Iris pigment epithelial cell (primary cell): ENCODE measurements at regions not wholly inside any gene's neighbourhood (a gene's known extent, or its start where the extent isn't known, plus 50 kb on each side); places are given as distances from the start of the nearest gene placed in this dataset.
"Not testable (repeated sequence)": the region's sequence is repeated elsewhere in the genome, so short reads cannot be mapped to it uniquely, and the experiment has no call there.

Experiments
- DNase-seq: peaks from one replicate; pipeline ENCODE4 v3.0.0-alpha.2; 2011; ENCODE audit warnings: low read depth

- no peak for DNase-seq
These were observed 531.6 kb downstream of the PTPRU start for GRCh38 chr1:29767769-29768425.

DNA sequence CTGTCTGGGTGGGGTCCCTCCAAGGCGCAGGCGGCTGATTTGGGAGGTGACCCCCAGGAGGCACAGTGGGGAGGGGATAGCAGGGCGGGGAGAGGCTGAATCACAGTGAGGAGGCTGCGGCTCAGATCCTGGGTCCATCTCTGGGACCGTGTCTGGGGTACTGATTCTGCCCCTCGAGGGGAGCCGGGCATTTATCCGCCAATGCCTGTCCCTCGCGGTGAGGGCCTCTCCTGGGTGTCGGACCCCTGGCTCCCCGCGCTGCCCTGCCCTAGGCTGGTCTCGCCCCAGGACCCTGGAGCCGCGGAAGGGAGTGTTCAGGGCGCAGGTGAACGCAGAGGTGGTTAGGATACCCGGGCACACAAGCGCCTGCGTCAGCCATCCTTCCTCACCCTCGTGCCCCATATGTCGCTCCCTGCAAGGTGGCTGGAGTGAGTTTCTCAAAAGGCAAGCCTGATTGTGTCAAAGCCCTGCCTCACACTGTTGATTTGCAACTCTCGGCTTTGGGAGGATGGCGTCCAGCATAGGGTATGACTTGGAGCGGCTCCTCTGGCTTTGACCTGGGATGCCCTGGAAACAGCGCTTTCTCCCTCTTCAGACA lies 530.9 kb downstream of the PTPRU start:
- DNase-seq, result no peak

DNA sequence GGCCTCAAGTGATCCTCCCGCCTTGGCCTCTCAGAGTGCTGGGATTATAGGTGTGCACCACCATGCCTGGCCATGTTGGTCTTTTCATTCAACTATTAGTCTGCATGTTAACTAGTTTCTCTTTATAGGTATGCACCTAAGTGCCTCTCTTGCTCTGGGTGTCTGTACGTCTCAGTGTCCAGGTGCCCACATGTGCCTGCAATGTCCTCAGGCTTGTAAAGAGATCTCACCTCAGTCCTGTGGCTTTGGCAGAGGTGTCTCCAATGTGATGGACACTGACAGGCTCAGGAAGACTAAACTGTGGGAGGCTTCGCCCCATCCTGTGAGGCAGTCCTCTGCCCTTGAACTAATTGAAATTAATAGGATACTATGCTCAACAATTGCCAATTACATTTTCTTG lies 526.3 kb downstream of the PTPRU start:
- DNase-seq, result no peak

DNA sequence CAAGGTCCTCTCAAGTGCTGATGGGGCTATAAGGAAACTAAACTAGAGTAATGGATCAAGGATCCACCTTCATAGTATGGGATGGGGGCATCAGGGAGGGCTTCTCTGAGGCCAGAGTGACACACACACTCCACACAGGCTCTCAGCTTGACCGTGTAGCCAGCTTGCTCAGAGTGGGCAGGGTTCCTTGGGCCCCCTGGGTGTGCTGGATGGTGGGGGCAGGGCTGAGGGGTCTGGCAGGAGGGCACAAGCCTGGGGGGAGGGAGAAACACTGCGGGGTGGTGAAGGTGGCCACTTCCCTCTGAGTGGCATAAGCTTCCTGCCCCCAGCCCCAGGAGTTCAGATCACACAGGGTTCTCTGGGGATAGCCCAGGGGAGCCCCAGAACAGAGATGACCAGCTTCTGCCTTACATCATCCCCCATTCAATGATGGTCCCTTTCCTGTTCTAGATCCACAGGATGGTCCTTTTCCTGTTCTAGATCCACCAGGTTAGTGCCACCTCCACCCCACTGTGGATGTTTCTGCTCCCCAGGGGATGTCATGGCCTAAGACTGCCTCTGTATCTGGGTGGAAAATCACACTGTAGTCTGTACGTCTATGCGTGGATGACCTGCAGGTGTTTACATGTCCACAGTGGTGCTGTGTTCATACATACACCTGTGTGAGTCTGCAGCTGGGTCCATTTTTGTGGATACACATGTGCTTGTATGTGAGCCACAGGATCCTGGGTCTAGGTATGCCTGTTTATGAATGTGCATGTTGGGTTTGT lies 525.0 kb downstream of the PTPRU start:
- no peak for DNase-seq

DNA sequence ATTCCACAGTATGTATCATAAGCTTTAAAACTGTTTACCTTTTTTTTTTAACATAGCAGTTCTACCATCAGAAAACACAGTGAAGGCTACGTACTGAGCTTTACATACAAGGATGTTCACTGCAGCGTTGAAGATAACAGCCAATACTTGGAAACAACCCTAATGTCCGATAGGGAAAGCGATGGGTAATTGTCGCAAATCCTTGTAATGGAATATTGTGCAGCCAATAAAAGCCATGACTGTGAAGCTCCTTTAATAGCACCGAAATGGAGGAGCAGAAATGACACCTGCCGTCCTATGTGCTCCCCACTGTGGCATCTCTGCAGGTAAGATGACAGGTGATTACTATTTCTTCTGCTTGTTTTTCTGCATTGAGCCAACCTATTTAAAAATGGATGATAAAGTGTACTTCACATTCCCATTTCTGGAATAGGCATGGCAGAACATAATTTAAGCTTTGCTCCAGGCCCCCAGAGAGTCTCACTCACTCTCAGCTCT lies 523.8 kb downstream of the PTPRU start:
- DNase-seq, result no peak

DNA sequence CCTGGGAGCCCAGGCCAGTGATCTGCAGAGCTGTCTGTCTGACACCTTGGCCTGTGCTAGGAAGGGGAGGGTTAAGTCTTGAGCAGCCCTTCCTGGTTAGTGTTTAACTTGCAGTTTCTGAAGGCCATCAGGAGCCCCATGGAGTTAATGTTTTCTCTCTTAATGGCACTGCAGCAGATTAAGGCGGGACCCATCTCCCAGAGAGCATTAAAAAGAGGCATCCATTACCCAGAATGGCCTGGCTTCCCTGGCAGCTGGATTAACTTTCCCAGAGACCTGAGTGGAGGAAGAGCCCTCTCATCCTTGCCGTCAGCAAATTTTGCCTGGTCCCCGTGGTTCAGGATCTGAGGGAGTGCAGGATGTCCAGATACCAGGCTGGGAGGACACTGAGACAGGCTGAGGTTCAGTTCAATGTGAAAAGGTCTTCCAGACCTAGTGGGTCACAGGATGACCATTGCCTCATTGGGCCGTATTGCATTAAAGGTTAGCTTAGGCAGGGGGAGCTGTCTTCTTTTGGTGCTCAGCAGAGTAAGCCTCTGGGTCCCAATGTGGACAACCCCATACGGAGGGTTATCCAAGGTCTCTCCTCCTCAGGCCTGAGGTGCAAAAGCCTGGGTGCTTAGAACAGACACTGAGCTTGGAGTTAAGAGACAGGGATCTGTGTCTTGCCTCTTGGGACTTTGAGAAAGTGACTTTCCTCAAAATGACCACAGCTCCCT lies 522.6 kb downstream of the PTPRU start:
- DNase-seq, result no peak

- DNase-seq, result no peak
These were observed 521.8 kb downstream of the PTPRU start for GRCh38 chr1:29757866-29758780.

- no peak for DNase-seq
These were observed 520.8 kb downstream of the PTPRU start for GRCh38 chr1:29756901-29757725.

DNA sequence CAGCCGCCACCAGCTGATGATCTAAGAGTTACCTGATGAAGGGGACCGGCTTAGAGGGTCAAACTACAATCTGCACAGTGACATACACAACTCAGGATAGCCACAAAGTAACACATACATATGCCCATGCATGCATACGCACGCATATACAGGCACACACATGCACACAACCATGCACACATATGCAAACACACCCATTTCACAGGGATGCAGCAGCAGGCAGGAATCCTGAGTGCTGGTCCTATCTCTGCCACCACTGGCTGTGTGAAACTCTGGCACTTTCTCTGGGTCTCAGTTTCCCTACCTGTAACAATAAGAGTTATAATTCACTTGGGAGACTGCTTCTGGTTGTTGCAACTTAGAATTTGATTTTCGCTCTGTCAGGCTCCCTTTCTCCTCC lies 520.2 kb downstream of the PTPRU start:
- no peak for DNase-seq

DNA sequence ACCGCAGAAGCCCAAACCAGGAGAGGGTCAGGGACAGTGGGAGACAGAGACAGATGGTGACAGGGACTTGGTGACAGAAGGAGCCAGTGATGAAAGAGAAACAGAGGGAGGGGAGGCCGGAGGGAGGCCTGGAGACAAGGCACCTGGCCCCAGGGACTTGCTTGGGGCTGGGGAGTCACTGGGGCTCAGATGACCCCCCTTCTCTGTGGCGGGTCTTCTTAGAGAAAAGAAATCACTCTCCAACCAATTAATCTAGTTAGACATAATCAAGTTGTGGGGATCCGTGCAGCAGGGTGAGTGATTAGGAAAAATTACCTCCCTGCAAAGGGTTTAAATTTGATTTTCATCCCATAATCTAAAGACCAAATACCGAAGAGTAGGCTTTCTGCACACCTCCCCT lies 519.8 kb downstream of the PTPRU start:
- DNase-seq, result no peak

GRCh38 chr1:29755412-29756015 lies 519.2 kb downstream of the PTPRU start:
- not testable (repeated sequence) for DNase-seq

- no peak for DNase-seq
These were observed 518.5 kb downstream of the PTPRU start for GRCh38 chr1:29754573-29755375.

DNA sequence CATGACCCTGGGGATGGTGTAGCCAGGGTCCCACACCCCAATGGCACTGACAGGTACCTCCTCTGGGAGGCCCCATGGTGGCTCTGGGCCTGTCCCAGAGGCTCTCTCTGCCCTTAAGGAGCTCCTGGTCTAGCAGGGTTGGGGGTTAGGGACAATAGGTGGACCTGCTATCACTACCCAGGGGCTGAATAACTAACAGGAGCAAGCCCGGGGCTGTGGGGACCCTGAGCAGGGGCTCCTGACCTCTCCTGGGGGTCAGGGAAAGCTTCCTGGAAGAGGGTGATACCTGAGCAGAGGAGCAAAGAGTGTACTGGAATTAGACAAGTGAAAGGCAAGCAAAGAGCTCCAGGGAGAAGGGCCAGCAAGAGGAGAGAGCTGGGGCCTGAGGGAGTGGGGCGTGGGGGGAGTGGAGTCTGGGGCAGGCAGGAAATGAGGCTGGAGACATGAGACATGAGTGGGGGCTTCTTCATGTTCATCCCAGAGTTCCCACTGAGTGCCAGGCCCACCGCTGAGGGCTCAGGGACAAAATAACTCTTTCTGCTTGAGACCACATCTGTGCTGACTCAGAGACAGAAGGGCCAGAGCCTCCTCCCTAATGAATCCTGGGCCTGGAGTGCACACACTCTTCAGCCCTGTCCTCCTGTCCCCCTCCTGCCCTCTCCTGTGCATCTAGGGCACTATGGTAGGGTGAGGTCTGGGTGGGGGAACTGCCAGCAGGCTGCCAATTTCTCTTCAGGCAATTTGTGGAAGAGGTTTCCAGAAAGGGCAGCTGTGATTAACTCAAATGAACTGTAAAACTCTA lies 517.6 kb downstream of the PTPRU start:
- no peak for DNase-seq

DNA sequence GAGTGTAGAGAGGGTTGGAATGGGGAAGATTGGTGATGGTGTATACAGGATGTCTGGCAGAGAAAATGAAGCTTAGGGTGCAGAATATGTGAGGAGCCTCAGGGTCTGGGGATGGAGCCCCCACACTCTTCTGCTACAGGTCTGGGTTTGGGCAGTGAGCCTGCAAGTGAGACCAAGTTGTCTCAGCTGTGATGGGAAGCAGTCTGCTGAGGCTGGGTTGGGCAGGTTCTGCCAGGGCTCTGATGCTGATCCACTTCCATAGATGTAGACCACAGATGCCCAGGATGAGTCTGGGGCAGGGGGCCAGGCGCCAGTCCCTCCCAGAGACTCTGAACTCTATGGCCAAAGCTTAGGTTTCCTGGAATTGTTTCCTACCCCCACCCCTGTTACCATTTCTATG lies 516.9 kb downstream of the PTPRU start:
- DNase-seq, result no peak

- DNase-seq, result no peak
These were observed 515.8 kb downstream of the PTPRU start for GRCh38 chr1:29752141-29752540.

DNA sequence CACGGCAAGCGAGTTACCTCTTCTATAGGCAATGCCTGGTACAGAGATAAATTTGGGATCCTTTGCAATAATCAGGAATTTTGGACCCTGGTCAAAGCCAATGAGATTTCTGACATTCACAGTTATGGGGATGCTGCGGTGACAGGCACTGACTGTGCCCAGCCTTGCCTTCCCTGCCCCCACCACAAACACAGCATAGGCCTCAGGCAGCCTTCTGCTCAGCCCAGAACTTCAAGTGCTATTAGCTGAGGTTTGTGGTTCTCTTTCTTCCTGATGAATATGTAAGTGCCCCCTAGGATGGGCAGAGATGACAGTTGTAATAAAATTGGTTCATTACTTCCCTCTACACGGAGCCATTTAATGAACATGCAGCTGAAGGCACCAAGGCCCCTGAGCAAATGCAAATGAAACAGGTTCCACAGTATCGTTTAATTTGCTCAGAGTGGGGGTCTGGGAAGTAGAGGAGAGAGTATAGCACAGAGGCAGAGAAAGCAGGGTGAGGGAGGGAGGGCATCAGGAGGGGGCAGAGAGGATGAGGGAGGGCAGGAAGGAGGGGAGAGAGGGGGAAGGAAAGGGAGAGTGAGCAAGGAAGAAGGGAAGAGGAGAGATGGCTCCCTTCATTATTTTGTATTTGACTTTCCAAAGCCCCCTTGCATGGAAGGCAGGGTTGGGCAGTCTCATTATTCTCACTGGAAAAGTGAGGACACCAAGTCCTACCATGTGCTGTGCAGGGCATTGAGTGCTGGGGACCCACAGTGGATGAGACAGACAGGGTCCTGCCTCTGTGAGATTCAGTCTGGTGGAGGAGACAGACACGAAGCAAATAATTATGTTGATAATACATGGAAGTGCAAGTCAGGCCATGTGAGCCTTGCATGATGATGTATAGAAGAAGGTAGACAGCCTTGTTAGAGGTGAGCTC lies 513.0 kb downstream of the PTPRU start:
- DNase-seq, result no peak

DNA sequence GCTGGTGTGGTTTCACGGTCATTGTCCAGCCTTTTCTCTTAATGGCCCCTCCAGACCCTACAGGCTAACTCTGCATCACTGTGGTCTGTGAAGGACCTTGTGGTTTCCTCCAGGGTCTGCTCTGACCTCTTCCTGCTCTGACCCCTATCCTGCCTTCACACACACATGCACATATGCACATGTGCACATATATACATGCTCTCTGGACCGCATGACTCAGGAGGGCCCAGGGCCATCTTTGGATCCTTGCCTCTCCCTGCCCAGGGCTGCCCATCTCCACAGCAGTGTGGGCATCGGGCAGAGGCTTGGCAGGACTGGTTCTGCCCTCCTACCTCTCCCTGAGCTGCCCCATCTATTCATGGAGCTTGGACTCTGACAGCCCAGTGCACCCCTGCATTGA lies 510.9 kb downstream of the PTPRU start:
- no peak for DNase-seq
